Neuronal stem cell (in vitro differentiated cells): ENCODE measurements at regions not wholly inside any gene's neighbourhood (a gene's known extent, or its start where the extent isn't known, plus 50 kb on each side); places are given as distances from the start of the nearest gene placed in this dataset.
A peak's percentile ranks its signal among the peaks of the same experiment; 100 is the strongest.

Source experiments
- DNase-seq: peaks from one replicate; pipeline ENCODE4 v3.0.0-alpha.2; 2013; ENCODE audit warnings: low spot score
- H2AFZ ChIP-seq: one replicate; pipeline ENCODE4 v1.6.1; 2013; ENCODE audit warnings: mild to moderate bottlenecking, low read length, inconsistent platforms
- H2AK5ac ChIP-seq: 2 replicates; pipeline ENCODE4 v1.6.1; 2013; ENCODE audit warnings: low read depth, mild to moderate bottlenecking, inconsistent platforms, low read length, moderate library complexity, mixed read lengths
- H2BK120ac ChIP-seq: 2 replicates; pipeline ENCODE4 v1.6.1; 2013; ENCODE audit warnings: low read depth, mild to moderate bottlenecking, inconsistent platforms, low read length, moderate library complexity, mixed read lengths
- H2BK12ac ChIP-seq: one replicate; pipeline ENCODE4 v1.6.1; 2013; ENCODE audit warnings: low read length, inconsistent platforms
- H2BK15ac ChIP-seq: 2 replicates; pipeline ENCODE4 v1.6.1; 2013; ENCODE audit warnings: mild to moderate bottlenecking, low read length, inconsistent platforms, mixed read lengths
- H2BK5ac ChIP-seq: one replicate; pipeline ENCODE4 v1.6.1; 2013; ENCODE audit warnings: inconsistent platforms, mild to moderate bottlenecking, low read length, moderate library complexity
- H3K14ac ChIP-seq: one replicate; pipeline ENCODE4 v1.6.1; 2013; ENCODE audit warnings: low read length, inconsistent platforms
- H3K18ac ChIP-seq: 2 replicates; pipeline ENCODE4 v1.6.1; 2013; ENCODE audit warnings: low read length, inconsistent platforms
- H3K23ac ChIP-seq: 2 replicates; pipeline ENCODE4 v1.6.1; 2013; ENCODE audit warnings: low read depth, mild to moderate bottlenecking, mixed read lengths, low read length, inconsistent platforms; ENCODE audit not compliant: poor library complexity
- H3K27ac ChIP-seq: replicated peaks from 3 replicates; pipeline ENCODE4 v1.5.1; 2013; ENCODE audit warnings: low read length, inconsistent platforms
- H3K27me3 ChIP-seq, 3 experiments: 2 replicates each; pipeline ENCODE4 v1.6.1; 2013; ENCODE audit warnings: low read length in 3 of 3, mild to moderate bottlenecking in 2 of 3, inconsistent platforms in 1 of 3, low read depth in 1 of 3, mixed read lengths in 1 of 3, moderate library complexity in 1 of 3; ENCODE audit not compliant: control insufficient read depth in 3 of 3, insufficient read depth in 3 of 3
- H3K36me3 ChIP-seq, 2 donors: replicated peaks in 1 of 2; 2 replicates each; pipeline ENCODE4 v1.6.1; 2013; ENCODE audit warnings: low read length in 2 of 2; ENCODE audit not compliant: control insufficient read depth in 2 of 2, insufficient read depth in 2 of 2
- H3K4ac ChIP-seq: 2 replicates; pipeline ENCODE4 v1.6.1; 2013; ENCODE audit warnings: inconsistent platforms, mild to moderate bottlenecking, low read length, moderate library complexity
- H3K4me1 ChIP-seq, 2 donors: 1 replicate in 1 of 2; 2 replicates in 1 of 2; pipeline ENCODE4 v1.6.1; 2013; ENCODE audit warnings: low read length in 2 of 2, low read depth in 1 of 2; ENCODE audit not compliant: control insufficient read depth in 2 of 2, insufficient read depth in 1 of 2
- H3K4me2 ChIP-seq: one replicate; pipeline ENCODE4 v1.6.1; 2013; ENCODE audit warnings: mild to moderate bottlenecking, low read length, inconsistent platforms; ENCODE audit not compliant: insufficient read depth, poor library complexity, severe bottlenecking
- H3K4me3 ChIP-seq, 2 donors: 2 replicates each; pipeline ENCODE4 v1.5.1; 2013; ENCODE audit warnings: low read length in 2 of 2, mild to moderate bottlenecking in 2 of 2, inconsistent platforms in 1 of 2, moderate library complexity in 1 of 2
- H3K79me1 ChIP-seq: one replicate; pipeline ENCODE4 v1.6.1; 2013; ENCODE audit warnings: low read depth, mild to moderate bottlenecking, inconsistent platforms, low read length, moderate library complexity
- H3K9ac ChIP-seq: one replicate; pipeline ENCODE4 v1.6.1; 2013; ENCODE audit warnings: mild to moderate bottlenecking, low read depth, low read length, inconsistent platforms; ENCODE audit not compliant: poor library complexity
- H3K9me3 ChIP-seq, 2 donors: replicated peaks in 1 of 2; 2 replicates each; pipeline versions ENCODE3 to v1.6.1; 2013; ENCODE audit warnings: low read length in 2 of 2, mild to moderate bottlenecking in 2 of 2, inconsistent platforms in 1 of 2, low read depth in 1 of 2, mixed read lengths in 1 of 2, moderate library complexity in 1 of 2; ENCODE audit not compliant: control insufficient read depth in 2 of 2, insufficient read depth in 1 of 2
- H4K8ac ChIP-seq: one replicate; pipeline ENCODE4 v1.6.1; 2013; ENCODE audit warnings: low read depth, mild to moderate bottlenecking, inconsistent platforms, low read length, moderate library complexity
- H4K91ac ChIP-seq: one replicate; pipeline ENCODE4 v1.6.1; 2013; ENCODE audit warnings: low read length, low read depth, mild to moderate bottlenecking, inconsistent platforms; ENCODE audit not compliant: poor library complexity
- WGBS, 2 donors: extraction: QIAGEN DNeasy Blood & Tissue Kit; methylation state at CpG; one replicate each; pipeline ENCODE4 v1.1.7; 2013; ENCODE audit warnings: missing lambda C conversion rate in 2 of 2, mixed read lengths in 1 of 2; ENCODE audit not compliant: insufficient read length in 2 of 2, insufficient replicate concordance in 1 of 2; ENCODE audit errors: extremely low coverage in 2 of 2; 5-methylcytosine and 5-hydroxymethylcytosine counted together

- Histone ChIP-seq H2BK15ac (no peak overlapping the region), H2BK120ac (no peak overlapping the region), H3K18ac (no peak overlapping the region), H3K79me1 (no peaks in the 10 kb centered on the region), H3K4me3 (no peak overlapping the region), H3K14ac (no peak overlapping the region), H3K4me1 (no peaks in the 10 kb centered on the region), H2BK12ac (no peak overlapping the region), H4K91ac (no peak overlapping the region), H2AFZ (no peak overlapping the region), H4K8ac (no peak overlapping the region), H2AK5ac (no peak overlapping the region), H3K27me3 (no peaks in the 10 kb centered on the region), H3K4ac (no peak overlapping the region), H3K9ac (no peak overlapping the region), H2BK5ac (no peak overlapping the region), H3K9me3 (no peaks in the 10 kb centered on the region), H3K27ac (no peak overlapping the region), H3K36me3 (no peaks in the 10 kb centered on the region), H3K4me2 (no peak overlapping the region), H3K23ac (no peak overlapping the region)
- DNase-seq = no peak
- WGBS, 2 donors = no CpG with 5 or more reads among the region's 2 CpGs
These were observed 528.2 kb downstream of the GBA3 start for GRCh38 chr4:23220911-23221310.

DNA sequence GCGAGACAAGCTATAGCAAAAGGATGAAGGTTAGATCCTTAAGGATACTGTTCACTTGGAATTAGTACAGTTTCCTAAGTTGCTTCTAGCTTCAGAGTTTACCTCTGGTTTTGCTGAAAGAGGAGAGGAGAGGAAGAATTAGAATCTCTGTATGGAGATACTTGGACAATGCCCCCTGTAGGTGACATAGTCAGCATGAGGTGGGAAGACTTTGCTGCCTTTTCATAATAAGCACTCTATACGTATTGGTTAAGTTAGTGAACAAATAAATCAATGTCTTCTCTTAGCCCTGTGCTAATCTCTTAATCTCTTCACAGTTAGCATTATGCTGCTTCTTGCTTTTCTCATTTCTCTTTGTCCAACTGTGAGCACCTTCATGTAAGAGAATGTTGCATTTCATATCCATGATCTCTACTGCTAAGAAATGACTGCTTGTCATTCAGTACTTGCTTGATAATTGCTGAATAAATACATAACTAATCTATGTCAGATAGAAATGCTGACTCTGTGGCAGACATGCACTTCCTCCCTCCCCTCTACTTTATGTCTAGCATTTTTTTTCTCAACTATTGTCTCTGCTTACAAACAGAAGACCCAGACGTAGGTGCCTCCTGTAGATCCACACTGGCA, 527.2 kb downstream of the GBA3 start:
- no peak overlapping the region for H2BK12ac ChIP-seq
- H3K36me3 ChIP-seq = no peaks in the 10 kb centered on the region
- no peaks in the 10 kb centered on the region for H3K4me1 ChIP-seq
- H3K4ac ChIP-seq = no peak overlapping the region
- no peak overlapping the region for H2AFZ ChIP-seq
- no peak overlapping the region for H3K9ac ChIP-seq
- no peak overlapping the region for H4K91ac ChIP-seq
- H2BK120ac ChIP-seq = no peak overlapping the region
- no peak overlapping the region for H3K4me3 ChIP-seq
- H3K4me2 ChIP-seq = no peak overlapping the region
- no peak overlapping the region for H3K23ac ChIP-seq
- H2BK15ac ChIP-seq = no peak overlapping the region
- H3K79me1 ChIP-seq = no peaks in the 10 kb centered on the region
- no peak overlapping the region for H3K18ac ChIP-seq
- no peak overlapping the region for H3K14ac ChIP-seq
- no peak overlapping the region for H4K8ac ChIP-seq
- H2BK5ac ChIP-seq = no peak overlapping the region
- H3K9me3 ChIP-seq = no peaks in the 10 kb centered on the region
- no peak overlapping the region for H3K27ac ChIP-seq
- H3K27me3 ChIP-seq = no peaks in the 10 kb centered on the region
- no peak for DNase-seq
- WGBS, 2 donors = no CpG with 5 or more reads among the region's 3 CpGs
- no peak overlapping the region for H2AK5ac ChIP-seq

GRCh38 chr4:23213198-23213597, 520.5 kb downstream of the GBA3 start:
- Histone ChIP-seq H2BK12ac (no peak overlapping the region), H3K4me3 (no peak overlapping the region), H2AK5ac (no peak overlapping the region), H3K9me3 (peaks cover 0 to 2% of the 10 kb centered on the region in 2 donors), H3K4ac (no peak overlapping the region), H2AFZ (no peak overlapping the region), H3K36me3 (no peaks in the 10 kb centered on the region), H2BK5ac (no peak overlapping the region), H2BK120ac (no peak overlapping the region), H3K23ac (no peak overlapping the region), H3K9ac (no peak overlapping the region), H4K8ac (no peak overlapping the region), H3K4me1 (no peaks in the 10 kb centered on the region), H3K4me2 (no peak overlapping the region), H3K14ac (no peak overlapping the region), H3K27me3 (no peaks in the 10 kb centered on the region), H2BK15ac (no peak overlapping the region), H3K27ac (no peak overlapping the region), H4K91ac (no peak overlapping the region), H3K18ac (no peak overlapping the region), H3K79me1 (no peaks in the 10 kb centered on the region)
- no CpG with 5 or more reads among the region's 2 CpGs for WGBS, 2 donors
- DNase-seq = no peak

GRCh38 chr4:23212558-23212957, 519.8 kb downstream of the GBA3 start:
- no peak overlapping the region for H3K4ac ChIP-seq
- H2BK5ac ChIP-seq = no peak overlapping the region
- no peak overlapping the region for H4K8ac ChIP-seq
- no peak overlapping the region for H2AK5ac ChIP-seq
- no peaks in the 10 kb centered on the region for H3K4me1 ChIP-seq
- no peak overlapping the region for H3K4me2 ChIP-seq
- H2BK120ac ChIP-seq = no peak overlapping the region
- WGBS, 2 donors = no CpG with 5 or more reads among the region's 4 CpGs
- no peak overlapping the region for H4K91ac ChIP-seq
- H3K27ac ChIP-seq = no peak overlapping the region
- no peaks in the 10 kb centered on the region for H3K27me3 ChIP-seq
- H3K36me3 ChIP-seq = no peaks in the 10 kb centered on the region
- no peak overlapping the region for H2BK12ac ChIP-seq
- H3K23ac ChIP-seq = no peak overlapping the region
- peaks cover 0 to 7% of the 10 kb centered on the region in 2 donors for H3K9me3 ChIP-seq
- H3K18ac ChIP-seq = no peak overlapping the region
- no peak overlapping the region for H3K14ac ChIP-seq
- no peak overlapping the region for H3K9ac ChIP-seq
- H3K4me3 ChIP-seq = no peak overlapping the region
- H2AFZ ChIP-seq = peak overlapping the region; percentile 15
- no peaks in the 10 kb centered on the region for H3K79me1 ChIP-seq
- DNase-seq = no peak
- no peak overlapping the region for H2BK15ac ChIP-seq
